ENCODE measurements at regions not wholly inside any gene's neighbourhood (a gene's known extent, or its start where the extent isn't known, plus 50 kb on each side); places are given as distances from the start of the nearest gene placed in this dataset.
"Not testable (repeated sequence)": the region's sequence is repeated elsewhere in the genome, so short reads cannot be mapped to it uniquely, and the experiment has no call there.

DNA sequence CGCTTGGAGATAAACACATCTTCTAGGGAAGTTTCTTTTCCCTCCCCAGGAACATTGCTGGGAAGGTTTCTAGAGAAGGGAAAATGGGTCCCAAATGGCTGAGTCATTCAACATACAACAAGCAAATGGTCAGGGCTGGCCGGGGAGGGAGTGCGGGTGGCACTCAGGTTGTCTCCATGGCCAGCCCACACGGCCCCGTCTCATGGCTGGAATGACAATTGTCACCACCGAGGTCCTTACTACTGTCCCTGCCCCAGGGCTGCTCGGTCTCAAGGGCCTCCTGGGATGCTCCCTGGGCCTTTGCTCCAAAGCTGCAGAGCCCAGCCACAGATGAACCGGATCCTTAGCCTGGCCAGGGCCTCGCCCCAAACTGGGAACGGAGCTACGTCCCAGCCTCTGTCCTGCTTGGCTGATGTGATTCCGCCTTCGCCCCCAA is 121.9 kb downstream of the FGF18 start:
- no peak for DNase-seq (ENCODE audit: low read depth)
- no peak overlapping the region for H3K4me3 ChIP-seq (ENCODE audit: low read depth, low read length)
- TF ChIP-seq CTCF (conservative IDR thresholded peaks at IDR 0.05; ENCODE audit: low read depth, low read length), result no peak

- no peak for DNase-seq (ENCODE audit: low read depth)
- no peak for TF ChIP-seq CTCF (conservative IDR thresholded peaks at IDR 0.05; ENCODE audit: low read depth, low read length)
- no peak overlapping the region for H3K4me3 ChIP-seq (ENCODE audit: low read depth, low read length)
Observed at GRCh38 chr5:171542525-171543140, 123.2 kb downstream of the FGF18 start.

- DNase-seq (ENCODE audit: low read depth), result no peak
- TF ChIP-seq CTCF (conservative IDR thresholded peaks at IDR 0.05; ENCODE audit: low read depth, low read length), result no peak
- H3K4me3 ChIP-seq (ENCODE audit: low read depth, low read length), result no peak overlapping the region
Observed at GRCh38 chr5:171543148-171543815, 123.8 kb downstream of the FGF18 start.

DNA sequence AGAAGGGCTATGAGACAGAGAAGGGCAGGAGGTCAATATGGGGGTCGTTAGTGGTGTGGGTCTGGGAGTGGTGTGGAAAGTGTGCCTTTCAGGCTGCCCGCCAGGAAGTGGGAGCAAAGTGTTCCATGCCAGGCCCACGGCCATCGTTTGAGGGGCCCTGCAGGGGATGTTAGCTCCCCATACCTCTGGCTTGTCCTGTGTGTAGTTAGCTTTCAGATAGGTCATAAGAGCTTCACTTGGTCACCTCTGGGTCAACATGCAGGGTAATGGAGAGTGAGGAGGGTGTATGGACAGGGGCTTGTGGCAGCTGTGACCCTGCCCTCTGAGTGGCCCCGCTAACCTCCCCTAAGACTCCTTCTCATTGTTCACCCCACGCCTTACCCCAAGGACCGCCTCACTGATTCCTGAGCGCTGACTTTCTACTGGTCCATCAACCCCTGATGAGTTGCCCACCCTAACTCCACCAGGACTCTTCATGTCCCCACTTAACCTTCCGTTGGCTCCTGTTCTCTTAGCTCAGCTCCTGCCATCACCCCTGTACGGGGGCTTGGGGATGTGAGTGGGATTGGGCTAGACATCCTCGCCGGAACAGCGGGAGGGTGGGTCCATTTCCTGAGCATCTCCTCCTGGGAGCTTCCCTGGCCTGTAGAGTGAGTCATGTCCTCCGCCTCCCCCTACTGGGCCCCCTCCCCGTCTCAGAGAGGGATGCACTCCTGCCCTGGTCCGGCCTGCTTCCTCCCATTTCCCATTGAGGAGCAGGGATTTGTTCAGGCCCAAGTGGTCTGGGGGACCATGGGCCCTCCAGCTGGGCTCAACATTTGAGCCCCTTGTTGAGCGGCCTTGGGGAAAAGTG is 125.7 kb downstream of the FGF18 start:
- no peak for DNase-seq (ENCODE audit: low read depth)
- H3K4me3 ChIP-seq (ENCODE audit: low read depth, low read length), result no peak overlapping the region
- no peak for TF ChIP-seq CTCF (conservative IDR thresholded peaks at IDR 0.05; ENCODE audit: low read depth, low read length)

DNA sequence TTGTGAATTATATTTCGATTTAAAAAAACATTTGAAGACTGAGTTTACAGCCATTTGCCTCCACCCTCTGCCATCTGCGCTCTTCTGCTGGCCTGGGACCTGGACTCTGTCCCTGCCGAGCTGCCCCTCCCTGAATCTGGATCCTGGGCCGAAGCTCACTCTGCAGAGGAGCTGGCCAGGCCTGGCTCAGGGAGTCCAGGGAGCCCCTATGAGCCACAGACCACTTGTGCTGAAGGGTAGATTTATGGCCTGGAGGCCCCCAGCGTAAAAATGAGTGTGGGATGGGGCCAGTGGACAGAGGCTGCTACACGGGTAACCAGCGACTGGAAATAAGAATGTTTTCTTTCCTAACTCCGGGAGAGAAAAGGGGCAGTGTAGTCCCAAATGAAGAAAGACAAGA is 129.8 kb downstream of the FGF18 start:
- DNase-seq (ENCODE audit: low read depth), result no peak
- H3K4me3 ChIP-seq (ENCODE audit: low read depth, low read length), result no peak overlapping the region
- TF ChIP-seq CTCF (conservative IDR thresholded peaks at IDR 0.05; ENCODE audit: low read depth, low read length), result no peak

GRCh38 chr5:171553817-171554216 is 134.4 kb downstream of the FGF18 start:
- H3K4me3 ChIP-seq (ENCODE audit: low read depth, low read length); DNase-seq (ENCODE audit: low read depth): not testable (repeated sequence)

DNA sequence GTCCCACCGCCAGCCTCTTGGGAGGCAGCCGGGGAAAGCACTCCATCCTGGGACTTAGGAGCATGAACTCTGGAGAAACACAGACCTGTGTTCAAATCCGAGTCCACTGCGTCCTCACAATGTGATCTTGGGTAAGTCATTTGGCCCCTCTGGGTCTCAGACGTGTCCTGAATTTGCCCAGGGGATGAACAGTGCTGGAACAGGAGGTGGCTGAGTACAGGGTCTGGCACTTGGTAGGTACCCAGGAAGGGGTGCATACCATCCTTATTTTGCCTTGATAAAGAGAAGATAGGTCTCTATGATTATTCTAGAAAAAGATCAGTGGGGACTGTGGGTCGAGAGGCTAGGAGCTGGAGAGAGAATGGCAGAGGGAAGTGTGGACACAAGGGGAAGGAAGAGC is 135.7 kb downstream of the FGF18 start:
- DNase-seq (ENCODE audit: low read depth), result no peak
- H3K4me3 ChIP-seq (ENCODE audit: low read depth, low read length), result no peak overlapping the region
- no peak for TF ChIP-seq CTCF (conservative IDR thresholded peaks at IDR 0.05; ENCODE audit: low read depth, low read length)
